ENCODE measurements at regions not wholly inside any gene's neighbourhood (a gene's known extent, or its start where the extent isn't known, plus 50 kb on each side); places are given as distances from the start of the nearest gene placed in this dataset.

GRCh38 chr3:76900596-76900995 lies 139.3 kb upstream of the ROBO2 start:
- DNase-seq (ENCODE audit: low read depth in 2 of 2): peak in 1 of 2 experiments; percentile 5

- no peak for DNase-seq (ENCODE audit: low read depth in 2 of 2)
Measured at GRCh38 chr3:76908156-76908555, 131.7 kb upstream of the ROBO2 start.

GRCh38 chr3:76912841-76913383 lies 127.0 kb upstream of the ROBO2 start:
- no peak for DNase-seq (ENCODE audit: low read depth in 2 of 2)

- no peak for DNase-seq (ENCODE audit: low read depth in 2 of 2)
Measured at GRCh38 chr3:76917436-76917835, 122.5 kb upstream of the ROBO2 start.

GRCh38 chr3:76920511-76920910 lies 119.4 kb upstream of the ROBO2 start:
- no peak for DNase-seq (ENCODE audit: low read depth in 2 of 2)

- DNase-seq (ENCODE audit: low read depth in 2 of 2): no peak
Measured at GRCh38 chr3:76923485-76923884, 116.4 kb upstream of the ROBO2 start.

GRCh38 chr3:76930712-76931111 lies 109.2 kb upstream of the ROBO2 start:
- no peak for DNase-seq (ENCODE audit: low read depth in 2 of 2)

- no peak for DNase-seq (ENCODE audit: low read depth in 2 of 2)
Measured at GRCh38 chr3:76933245-76933644, 106.7 kb upstream of the ROBO2 start.

- DNase-seq (ENCODE audit: low read depth in 2 of 2): no peak
Measured at GRCh38 chr3:76938962-76939361, 100.9 kb upstream of the ROBO2 start.

GRCh38 chr3:76940181-76940770 lies 99.6 kb upstream of the ROBO2 start:
- no peak for DNase-seq (ENCODE audit: low read depth in 2 of 2)

- DNase-seq (ENCODE audit: low read depth in 2 of 2): no peak
Measured at GRCh38 chr3:76941376-76941775, 98.5 kb upstream of the ROBO2 start.

GRCh38 chr3:76942101-76942500 lies 97.8 kb upstream of the ROBO2 start:
- no peak for DNase-seq (ENCODE audit: low read depth in 2 of 2)

GRCh38 chr3:76943058-76943457 lies 96.8 kb upstream of the ROBO2 start:
- DNase-seq (ENCODE audit: low read depth in 2 of 2): no peak

- DNase-seq (ENCODE audit: low read depth in 2 of 2): no peak
Measured at GRCh38 chr3:76943671-76944070, 96.2 kb upstream of the ROBO2 start.

GRCh38 chr3:76949033-76949432 lies 90.9 kb upstream of the ROBO2 start:
- no peak for DNase-seq (ENCODE audit: low read depth in 2 of 2)

- DNase-seq (ENCODE audit: low read depth in 2 of 2): no peak
Measured at GRCh38 chr3:76949462-76949861, 90.4 kb upstream of the ROBO2 start.

- DNase-seq (ENCODE audit: low read depth in 2 of 2): no peak
Measured at GRCh38 chr3:76950590-76950989, 89.3 kb upstream of the ROBO2 start.

GRCh38 chr3:76954412-76954811 lies 85.5 kb upstream of the ROBO2 start:
- no peak for DNase-seq (ENCODE audit: low read depth in 2 of 2)

GRCh38 chr3:76958274-76958673 lies 81.6 kb upstream of the ROBO2 start:
- no peak for DNase-seq (ENCODE audit: low read depth in 2 of 2)

GRCh38 chr3:76958861-76959260 lies 81.0 kb upstream of the ROBO2 start:
- no peak for DNase-seq (ENCODE audit: low read depth in 2 of 2)

GRCh38 chr3:76961284-76961683 lies 78.6 kb upstream of the ROBO2 start:
- no peak for DNase-seq (ENCODE audit: low read depth in 2 of 2)

- no peak for DNase-seq (ENCODE audit: low read depth in 2 of 2)
Measured at GRCh38 chr3:76965122-76965725, 74.7 kb upstream of the ROBO2 start.

GRCh38 chr3:76969471-76969870 lies 70.4 kb upstream of the ROBO2 start:
- DNase-seq (ENCODE audit: low read depth in 2 of 2): no peak

Measured in fibroblast of skin of left biceps (primary cell).